ENCODE measurements at regions not wholly inside any gene's neighbourhood (a gene's known extent, or its start where the extent isn't known, plus 50 kb on each side); places are given as distances from the start of the nearest gene placed in this dataset.

GRCh38 chr7:26036092-26036491 is 115.9 kb upstream of the NFE2L3 start:
- TF ChIP-seq POLR2A (IDR thresholded peaks at IDR 0.05), result no peak
- TF ChIP-seq, protein P1, sequence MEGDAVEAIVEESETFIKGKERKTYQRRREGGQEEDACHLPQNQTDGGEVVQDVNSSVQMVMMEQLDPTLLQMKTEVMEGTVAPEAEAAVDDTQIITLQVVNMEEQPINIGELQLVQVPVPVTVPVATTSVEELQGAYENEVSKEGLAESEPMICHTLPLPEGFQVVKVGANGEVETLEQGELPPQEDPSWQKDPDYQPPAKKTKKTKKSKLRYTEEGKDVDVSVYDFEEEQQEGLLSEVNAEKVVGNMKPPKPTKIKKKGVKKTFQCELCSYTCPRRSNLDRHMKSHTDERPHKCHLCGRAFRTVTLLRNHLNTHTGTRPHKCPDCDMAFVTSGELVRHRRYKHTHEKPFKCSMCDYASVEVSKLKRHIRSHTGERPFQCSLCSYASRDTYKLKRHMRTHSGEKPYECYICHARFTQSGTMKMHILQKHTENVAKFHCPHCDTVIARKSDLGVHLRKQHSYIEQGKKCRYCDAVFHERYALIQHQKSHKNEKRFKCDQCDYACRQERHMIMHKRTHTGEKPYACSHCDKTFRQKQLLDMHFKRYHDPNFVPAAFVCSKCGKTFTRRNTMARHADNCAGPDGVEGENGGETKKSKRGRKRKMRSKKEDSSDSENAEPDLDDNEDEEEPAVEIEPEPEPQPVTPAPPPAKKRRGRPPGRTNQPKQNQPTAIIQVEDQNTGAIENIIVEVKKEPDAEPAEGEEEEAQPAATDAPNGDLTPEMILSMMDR (IDR thresholded peaks at IDR 0.05), result no peak
